Stomach (tissue), 8 donors: ENCODE measurements at regions not wholly inside any gene's neighbourhood (a gene's known extent, or its start where the extent isn't known, plus 50 kb on each side); places are given as distances from the start of the nearest gene placed in this dataset.

Source experiments
- DNase-seq, 2 donors: peaks; one replicate each; pipeline versions ENCODE4 v3.0.0 to v3.0.0-alpha.2; 2013 to 2019
- H3K27ac ChIP-seq, 5 donors: fragments of 200-600 bp in 4 of 5; sonication (generic) in 4 of 5; one replicate each; pipeline ENCODE4 v1.5.1; 2013 to 2019; ENCODE audit warnings: mild to moderate bottlenecking in 1 of 5, moderate library complexity in 1 of 5
- H3K27me3 ChIP-seq, 3 donors: fragments of 200-600 bp; sonication (generic); one replicate each; pipeline ENCODE4 v1.5.1; 2017 to 2019; ENCODE audit warnings: mixed run types in 1 of 3
- H3K36me3 ChIP-seq, 4 donors: fragments of 200-600 bp; sonication (generic); 1 replicate in 3 of 4; 2 replicates in 1 of 4; pipeline ENCODE4 v1.5.1; 2016 to 2019
- H3K4me1 ChIP-seq, 4 donors: fragments of 200-600 bp; sonication (generic); one replicate each; pipeline ENCODE4 v1.5.1; 2016 to 2019
- H3K4me3 ChIP-seq, 4 donors: fragments of 200-600 bp; sonication (generic) in 3 of 4; one replicate each; pipeline ENCODE4 v1.5.1; 2016 to 2019; ENCODE audit warnings: mild to moderate bottlenecking in 1 of 4
- H3K9me3 ChIP-seq, 4 donors: fragments of 200-600 bp; sonication (generic); one replicate each; pipeline ENCODE4 v1.5.1; 2016 to 2019
- CTCF ChIP-seq, 7 experiments: fragments of 450-650 bp in 4 of 7; fragments of 200-600 bp in 3 of 7; sonication (generic) in 3 of 7; IDR thresholded peaks; one replicate each; pipeline ENCODE4 v1.5.1; 2016 to 2019; ENCODE audit warnings: antibody characterized with exemption in 7 of 7, control low read depth in 2 of 7, mild to moderate bottlenecking in 1 of 7
- EP300 ChIP-seq: sonication (generic); formaldehyde crosslinking; IDR thresholded peaks from one replicate; pipeline ENCODE4 v1.6.1; 2017; ENCODE audit warnings: antibody characterized with exemption
- POLR2A ChIP-seq, 4 donors: fragments of 450-650 bp; IDR thresholded peaks; one replicate each; pipeline ENCODE4 v1.6.1; 2016; ENCODE audit warnings: antibody characterized with exemption in 4 of 4, control low read depth in 2 of 4, mild to moderate bottlenecking in 1 of 4, moderate library complexity in 1 of 4
- POLR2AphosphoS5 ChIP-seq, 3 donors: sonication (generic); formaldehyde crosslinking; IDR thresholded peaks; one replicate each; pipeline ENCODE4 v1.6.1; 2016; ENCODE audit warnings: antibody characterized with exemption in 3 of 3
- WGBS, 5 donors: extraction: QIAGEN DNeasy Blood & Tissue Kit in 3 of 5; methylation state at CpG; one replicate each; pipeline versions ENCODE4 v1.1.5 to v1.1.7; 2013 to 2018; 5-methylcytosine and 5-hydroxymethylcytosine counted together
- intact Hi-C: fragments of 100-400 bp; cut with DNase I; formaldehyde crosslinking; loops from one replicate; pipeline ENCODE4 v1.15.1; 2023; ENCODE audit warnings: low total_unique reads
- donor health status: healthy with polysubstance abuse.
- donor health status: Bipolar disorder and iron deficiency.
- donor health status: healthy.

- WGBS, 5 donors = 20 to 56% (median 44%) methylated on average over 3 of the region's 3 CpGs
- Histone ChIP-seq H3K27me3 (no peaks in the 10 kb centered on the region), H3K9me3 (no peaks in the 10 kb centered on the region), H3K4me3 (no peak overlapping the region), H3K4me1 (peaks cover 0 to 13% (median 1%) of the 10 kb centered on the region in 4 donors), H3K36me3 (no peaks in the 10 kb centered on the region), H3K27ac (peak overlapping the region in 1 of 5 donors; percentile 9)
- DNase-seq = peak in 1 of 2 donors; percentile 33
- no peak for TF ChIP-seq POLR2A (IDR thresholded peaks at IDR 0.05)
- no peak for TF ChIP-seq CTCF (IDR thresholded peaks at IDR 0.05)
- TF ChIP-seq EP300 = no peak
- no peak for TF ChIP-seq POLR2AphosphoS5 (IDR thresholded peaks at IDR 0.05)
- intact Hi-C loops = no loop called here
These were observed 486.4 kb upstream of the SPRED2 start for GRCh38 chr2:65918760-65919187.

- Histone ChIP-seq H3K4me1 (peaks cover 0 to 13% (median 1%) of the 10 kb centered on the region in 4 donors), H3K4me3 (no peak overlapping the region), H3K27me3 (no peaks in the 10 kb centered on the region), H3K27ac (peak overlapping the region in 1 of 5 donors; percentile 9), H3K36me3 (no peaks in the 10 kb centered on the region), H3K9me3 (no peaks in the 10 kb centered on the region)
- peak in 1 of 2 donors; percentile 51 for DNase-seq
- TF ChIP-seq CTCF (IDR thresholded peaks at IDR 0.05) (no peak), EP300 (no peak), POLR2A (IDR thresholded peaks at IDR 0.05) (no peak), POLR2AphosphoS5 (IDR thresholded peaks at IDR 0.05) (peak in 1 of 3 donors; percentile 16)
- WGBS, 5 donors = 43 to 81% (median 74%) methylated on average over 2 of the region's 2 CpGs
- intact Hi-C loops = no loop called here
These were observed 485.6 kb upstream of the SPRED2 start for GRCh38 chr2:65917986-65918385.

GRCh38 chr2:65916785-65917295 is 484.4 kb upstream of the SPRED2 start:
- WGBS, 5 donors = 81 to 91% (median 88%) methylated on average over 2 of the region's 2 CpGs
- Histone ChIP-seq H3K27me3 (no peaks in the 10 kb centered on the region), H3K4me1 (peaks cover 0 to 13% (median 0%) of the 10 kb centered on the region in 4 donors), H3K36me3 (no peaks in the 10 kb centered on the region), H3K9me3 (no peaks in the 10 kb centered on the region), H3K4me3 (no peak overlapping the region), H3K27ac (no peak overlapping the region)
- TF ChIP-seq CTCF (IDR thresholded peaks at IDR 0.05) (no peak), POLR2A (IDR thresholded peaks at IDR 0.05) (no peak), EP300 (no peak), POLR2AphosphoS5 (IDR thresholded peaks at IDR 0.05) (no peak)
- DNase-seq = no peak
- intact Hi-C loops = no loop called here

- no peak for TF ChIP-seq POLR2A (IDR thresholded peaks at IDR 0.05)
- no peak for TF ChIP-seq EP300
- TF ChIP-seq CTCF (IDR thresholded peaks at IDR 0.05) = no peak
- no peak for TF ChIP-seq POLR2AphosphoS5 (IDR thresholded peaks at IDR 0.05)
- H3K27me3 ChIP-seq = no peaks in the 10 kb centered on the region
- H3K27ac ChIP-seq = no peak overlapping the region
- intact Hi-C loops = no loop called here
- no peaks in the 10 kb centered on the region for H3K36me3 ChIP-seq
- no peaks in the 10 kb centered on the region for H3K9me3 ChIP-seq
- peaks cover 0 to 13% (median 0%) of the 10 kb centered on the region in 4 donors for H3K4me1 ChIP-seq
- DNase-seq = no peak
- no peak overlapping the region for H3K4me3 ChIP-seq
These were observed 483.8 kb upstream of the SPRED2 start for GRCh38 chr2:65916177-65916576.
